Keratinocyte (primary cell): ENCODE measurements at regions not wholly inside any gene's neighbourhood (a gene's known extent, or its start where the extent isn't known, plus 50 kb on each side); places are given as distances from the start of the nearest gene placed in this dataset.

Experiments
- DNase-seq: peaks from one replicate; pipeline ENCODE4 v3.0.0-alpha.2; 2011; ENCODE audit warnings: low read depth, missing footprints, low spot score
- FAIRE-seq: peaks from 2 replicates; lab custom pipeline; 2011; peaks lifted over from hg19 to GRCh38; lab: Jason Lieb, UNC
- H2AFZ ChIP-seq: 2 replicates; pipeline ENCODE4 v1.6.0; 2012; ENCODE audit warnings: low read length, control low read depth, inconsistent platforms; ENCODE audit not compliant: control insufficient read depth
- H3K27ac ChIP-seq: 2 replicates; pipeline ENCODE4 v1.5.1; 2011; ENCODE audit warnings: low read length; ENCODE audit not compliant: control insufficient read depth, insufficient read depth
- H3K27me3 ChIP-seq: 3 replicates; pipeline ENCODE4 v1.6.0; 2011; ENCODE audit warnings: low read length; ENCODE audit not compliant: control insufficient read depth, insufficient read depth; ENCODE audit errors: extremely low read depth
- H3K36me3 ChIP-seq, 2 experiments: 2 replicates in 1 of 2; 3 replicates in 1 of 2; pipeline ENCODE4 v1.5.1; 2011; ENCODE audit warnings: low read length in 2 of 2, mild to moderate bottlenecking in 1 of 2; ENCODE audit not compliant: control insufficient read depth in 2 of 2, insufficient read depth in 2 of 2; ENCODE audit errors: extremely low read depth in 1 of 2
- H3K4me1 ChIP-seq: 3 replicates; pipeline ENCODE4 v1.5.1; 2011; ENCODE audit warnings: low read length; ENCODE audit not compliant: control insufficient read depth, insufficient read depth; ENCODE audit errors: extremely low read depth
- H3K4me2 ChIP-seq: 3 replicates; pipeline ENCODE4 v1.6.0; 2011; ENCODE audit warnings: low read depth, low read length; ENCODE audit not compliant: control insufficient read depth, insufficient read depth; ENCODE audit errors: extremely low read depth
- H3K4me3 ChIP-seq, 3 experiments: fragments of 200-600 bp in 1 of 3; sonication (generic) in 1 of 3; 2 replicates in 2 of 3; 3 replicates in 1 of 3; pipeline ENCODE4 v1.5.1; 2011 to 2016; ENCODE audit warnings: low read length in 3 of 3, mild to moderate bottlenecking in 3 of 3, control low read depth in 2 of 3, inconsistent platforms in 1 of 3, low read depth in 1 of 3, mixed read lengths in 1 of 3, mixed run types in 1 of 3, moderate library complexity in 1 of 3; ENCODE audit not compliant: control insufficient read depth in 2 of 3, insufficient read depth in 2 of 3; ENCODE audit errors: extremely low read depth in 1 of 3
- H3K79me2 ChIP-seq: 2 replicates; pipeline ENCODE4 v1.6.0; 2012; ENCODE audit warnings: low read length; ENCODE audit not compliant: control insufficient read depth, insufficient read depth
- H3K9ac ChIP-seq: 3 replicates; pipeline ENCODE4 v1.6.0; 2011; ENCODE audit warnings: low read length; ENCODE audit not compliant: control insufficient read depth, insufficient read depth; ENCODE audit errors: extremely low read depth
- H3K9me1 ChIP-seq: 3 replicates; pipeline ENCODE4 v1.6.0; 2011; ENCODE audit warnings: low read length; ENCODE audit not compliant: control insufficient read depth, insufficient read depth; ENCODE audit errors: extremely low read depth
- H3K9me3 ChIP-seq: 2 replicates; pipeline ENCODE4 v1.5.1; 2012; ENCODE audit warnings: low read depth, low read length; ENCODE audit not compliant: control insufficient read depth
- H4K20me1 ChIP-seq: 3 replicates; pipeline ENCODE4 v1.6.0; 2011; ENCODE audit warnings: low read length; ENCODE audit not compliant: control insufficient read depth, insufficient read depth; ENCODE audit errors: extremely low read depth
- CTCF ChIP-seq, 3 experiments: IDR thresholded peaks in 1 of 3; conservative IDR thresholded peaks in 1 of 3; optimal IDR thresholded peaks in 1 of 3; 2 replicates in 2 of 3; 3 replicates in 1 of 3; pipeline versions ENCODE3 to v1.5.1; 2011; ENCODE audit warnings: low read length in 3 of 3, mild to moderate bottlenecking in 3 of 3, moderate library complexity in 2 of 3, control low read depth in 1 of 3, inconsistent platforms in 1 of 3; ENCODE audit not compliant: insufficient read depth in 2 of 3; ENCODE audit errors: extremely low read depth in 1 of 3
- EZH2 ChIP-seq: IDR thresholded peaks from one replicate; pipeline ENCODE4 v1.6.1; 2012; ENCODE audit warnings: inconsistent platforms, mild to moderate bottlenecking, low read length, moderate library complexity
- dilution Hi-C: fragments of 300-500 bp; cut with MboI; formaldehyde crosslinking; loops from one replicate; pipeline ENCODE4 v1.7.0; 2020; ENCODE audit warnings: low sequenced_read_pairs; ENCODE audit not compliant: extremely low pct_ligation_motif_present

GRCh38 chr3:190710723-190711122 lies 151.8 kb downstream of the GMNC start:
- Histone ChIP-seq H2AFZ (no peak overlapping the region), H3K36me3 (no peaks in the 10 kb centered on the region), H4K20me1 (no peaks in the 10 kb centered on the region), H3K9me3 (no peaks in the 10 kb centered on the region), H3K27ac (no peak overlapping the region), H3K4me2 (no peak overlapping the region), H3K79me2 (no peaks in the 10 kb centered on the region), H3K27me3 (no peaks in the 10 kb centered on the region), H3K4me3 (no peak overlapping the region), H3K9ac (no peak overlapping the region), H3K9me1 (no peaks in the 10 kb centered on the region), H3K4me1 (no peaks in the 10 kb centered on the region)
- dilution Hi-C loops = no loop called here
- TF ChIP-seq EZH2 (no peak), CTCF (optimal IDR thresholded peaks at IDR 0.05 in 1 of 3, IDR thresholded peaks at IDR 0.05 in 1 of 3, conservative IDR thresholded peaks at IDR 0.05 in 1 of 3; ENCODE audit: extremely low read depth in 1 of 3, insufficient read depth in 2 of 3, low read length in 3 of 3) (no peak)
- DNase-seq = no peak
- FAIRE-seq = no peak

GRCh38 chr3:190709351-190709773 lies 153.1 kb downstream of the GMNC start:
- no peak overlapping the region for H2AFZ ChIP-seq
- no peaks in the 10 kb centered on the region for H3K27me3 ChIP-seq
- no peak for FAIRE-seq
- H3K36me3 ChIP-seq = no peaks in the 10 kb centered on the region
- H3K9ac ChIP-seq = no peak overlapping the region
- DNase-seq = no peak
- no peaks in the 10 kb centered on the region for H3K9me1 ChIP-seq
- H3K79me2 ChIP-seq = no peaks in the 10 kb centered on the region
- H3K4me3 ChIP-seq = no peak overlapping the region
- no peaks in the 10 kb centered on the region for H4K20me1 ChIP-seq
- H3K9me3 ChIP-seq = no peaks in the 10 kb centered on the region
- dilution Hi-C loops = no loop called here
- no peak overlapping the region for H3K27ac ChIP-seq
- TF ChIP-seq EZH2 = no peak
- TF ChIP-seq CTCF (optimal IDR thresholded peaks at IDR 0.05 in 1 of 3, IDR thresholded peaks at IDR 0.05 in 1 of 3, conservative IDR thresholded peaks at IDR 0.05 in 1 of 3; ENCODE audit: extremely low read depth in 1 of 3, insufficient read depth in 2 of 3, low read length in 3 of 3) = no peak
- no peaks in the 10 kb centered on the region for H3K4me1 ChIP-seq
- H3K4me2 ChIP-seq = no peak overlapping the region
